ENCODE measurements at regions not wholly inside any gene's neighbourhood (a gene's known extent, or its start where the extent isn't known, plus 50 kb on each side); places are given as distances from the start of the nearest gene placed in this dataset.

DNA sequence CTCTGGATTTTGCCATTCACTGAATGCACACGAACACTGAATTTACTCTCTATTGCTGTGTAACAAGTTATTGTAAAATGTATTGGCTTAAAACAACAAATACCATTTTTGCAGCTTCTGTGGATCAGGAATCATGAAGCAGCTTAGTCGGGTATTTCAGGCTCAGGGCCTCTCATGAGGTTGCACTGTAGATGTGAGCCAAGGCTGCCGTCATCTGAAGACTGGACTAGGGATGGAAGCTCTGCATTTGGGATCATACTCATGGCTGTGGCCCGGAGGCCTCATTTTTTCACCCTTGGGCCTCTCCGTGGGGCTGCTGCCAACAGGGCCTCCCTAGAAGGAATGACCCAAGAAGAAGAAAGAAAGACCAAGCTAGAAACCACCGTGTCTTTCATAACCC lies 492.4 kb upstream of the CDH4 start:
- TF ChIP-seq, protein P1, sequence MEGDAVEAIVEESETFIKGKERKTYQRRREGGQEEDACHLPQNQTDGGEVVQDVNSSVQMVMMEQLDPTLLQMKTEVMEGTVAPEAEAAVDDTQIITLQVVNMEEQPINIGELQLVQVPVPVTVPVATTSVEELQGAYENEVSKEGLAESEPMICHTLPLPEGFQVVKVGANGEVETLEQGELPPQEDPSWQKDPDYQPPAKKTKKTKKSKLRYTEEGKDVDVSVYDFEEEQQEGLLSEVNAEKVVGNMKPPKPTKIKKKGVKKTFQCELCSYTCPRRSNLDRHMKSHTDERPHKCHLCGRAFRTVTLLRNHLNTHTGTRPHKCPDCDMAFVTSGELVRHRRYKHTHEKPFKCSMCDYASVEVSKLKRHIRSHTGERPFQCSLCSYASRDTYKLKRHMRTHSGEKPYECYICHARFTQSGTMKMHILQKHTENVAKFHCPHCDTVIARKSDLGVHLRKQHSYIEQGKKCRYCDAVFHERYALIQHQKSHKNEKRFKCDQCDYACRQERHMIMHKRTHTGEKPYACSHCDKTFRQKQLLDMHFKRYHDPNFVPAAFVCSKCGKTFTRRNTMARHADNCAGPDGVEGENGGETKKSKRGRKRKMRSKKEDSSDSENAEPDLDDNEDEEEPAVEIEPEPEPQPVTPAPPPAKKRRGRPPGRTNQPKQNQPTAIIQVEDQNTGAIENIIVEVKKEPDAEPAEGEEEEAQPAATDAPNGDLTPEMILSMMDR (IDR thresholded peaks at IDR 0.05), result no peak
- no peak for TF ChIP-seq POLR2A (IDR thresholded peaks at IDR 0.05)

Data from lower leg skin (tissue), 3 donors.